Endodermal cell (in vitro differentiated cells): ENCODE measurements at regions not wholly inside any gene's neighbourhood (a gene's known extent, or its start where the extent isn't known, plus 50 kb on each side); places are given as distances from the start of the nearest gene placed in this dataset.

Experiments
- DNase-seq: peaks from one replicate; pipeline ENCODE4 v3.0.0-alpha.2; 2017
- H3K27ac ChIP-seq: 2 replicates; pipeline ENCODE4 v1.5.1; 2013; ENCODE audit warnings: mild to moderate bottlenecking, low read depth, low read length, moderate library complexity
- H3K27me3 ChIP-seq: 2 replicates; pipeline ENCODE4 v1.6.1; 2013; ENCODE audit warnings: mild to moderate bottlenecking, low read length, moderate library complexity; ENCODE audit not compliant: insufficient read depth, control insufficient read depth, poor library complexity, severe bottlenecking
- H3K36me3 ChIP-seq: 2 replicates; pipeline ENCODE4 v1.7.0; 2013; ENCODE audit warnings: mild to moderate bottlenecking, low read length, moderate library complexity; ENCODE audit not compliant: control insufficient read depth, insufficient read depth
- H3K4me1 ChIP-seq: one replicate; pipeline ENCODE4 v1.7.0; 2013; ENCODE audit warnings: low read length; ENCODE audit not compliant: control insufficient read depth, insufficient read depth
- H3K4me3 ChIP-seq: 2 replicates; pipeline ENCODE4 v1.5.1; 2013; ENCODE audit warnings: mild to moderate bottlenecking, low read length, moderate library complexity
- H3K9ac ChIP-seq: 2 replicates; pipeline ENCODE4 v1.6.1; 2013; ENCODE audit warnings: mild to moderate bottlenecking, low read length, moderate library complexity; ENCODE audit not compliant: poor library complexity, severe bottlenecking; ENCODE audit errors: extremely low read depth
- H3K9me3 ChIP-seq: 2 replicates; pipeline ENCODE4 v1.6.1; 2013; ENCODE audit warnings: mild to moderate bottlenecking, low read length, moderate library complexity; ENCODE audit not compliant: control insufficient read depth
- H3K27ac Mint-ChIP-seq: 2 replicates; pipeline ENCODE4 v1.8.0; 2020; ENCODE audit warnings: mixed read lengths
- H3K27me3 Mint-ChIP-seq: 2 replicates; pipeline ENCODE4 v1.8.0; 2021; ENCODE audit warnings: mild to moderate bottlenecking, mixed read lengths; ENCODE audit not compliant: insufficient read depth
- H3K36me3 Mint-ChIP-seq: 2 replicates; pipeline ENCODE4 v1.8.0; 2020; ENCODE audit warnings: low read depth, mixed read lengths
- H3K4me1 Mint-ChIP-seq: 2 replicates; pipeline ENCODE4 v1.8.0; 2020; ENCODE audit warnings: mixed read lengths
- H3K4me3 Mint-ChIP-seq: 2 replicates; pipeline ENCODE4 v1.8.0; 2020; ENCODE audit warnings: mild to moderate bottlenecking, moderate library complexity, mixed read lengths
- H3K9me3 Mint-ChIP-seq: 2 replicates; pipeline ENCODE4 v1.8.0; 2020; ENCODE audit warnings: mild to moderate bottlenecking, mixed read lengths
- WGBS, 2 experiments: methylation state at CpG; one replicate each; pipeline versions ENCODE4 v1.1.5 to v1.1.7; 2013; ENCODE audit warnings: missing lambda C conversion rate in 2 of 2, mixed read lengths in 1 of 2; ENCODE audit not compliant: insufficient coverage in 1 of 2, insufficient read length in 1 of 2; 5-methylcytosine and 5-hydroxymethylcytosine counted together
- TF ChIP-seq, protein P1 (sequence below): fragments of 200-600 bp; sonication (generic); conservative IDR thresholded peaks from 2 replicates; pipeline ENCODE4 v1.5.0; 2021; ENCODE audit warnings: antibody characterized with exemption, mild to moderate bottlenecking

- Histone ChIP-seq H3K4me3 (peak overlapping the region; percentile 62), H3K4me1 (no peaks in the 10 kb centered on the region), H3K9me3 (peaks cover 10% of the 10 kb centered on the region), H3K36me3 (no peaks in the 10 kb centered on the region), H3K27me3 (no peaks in the 10 kb centered on the region), H3K27ac (no peak overlapping the region), H3K9ac (no peak overlapping the region)
- no peak overlapping the region for H3K27ac Mint-ChIP-seq
- peaks cover 18% of the 10 kb centered on the region for H3K9me3 Mint-ChIP-seq
- peaks cover 3% of the 10 kb centered on the region for H3K36me3 Mint-ChIP-seq
- TF ChIP-seq, protein P1, sequence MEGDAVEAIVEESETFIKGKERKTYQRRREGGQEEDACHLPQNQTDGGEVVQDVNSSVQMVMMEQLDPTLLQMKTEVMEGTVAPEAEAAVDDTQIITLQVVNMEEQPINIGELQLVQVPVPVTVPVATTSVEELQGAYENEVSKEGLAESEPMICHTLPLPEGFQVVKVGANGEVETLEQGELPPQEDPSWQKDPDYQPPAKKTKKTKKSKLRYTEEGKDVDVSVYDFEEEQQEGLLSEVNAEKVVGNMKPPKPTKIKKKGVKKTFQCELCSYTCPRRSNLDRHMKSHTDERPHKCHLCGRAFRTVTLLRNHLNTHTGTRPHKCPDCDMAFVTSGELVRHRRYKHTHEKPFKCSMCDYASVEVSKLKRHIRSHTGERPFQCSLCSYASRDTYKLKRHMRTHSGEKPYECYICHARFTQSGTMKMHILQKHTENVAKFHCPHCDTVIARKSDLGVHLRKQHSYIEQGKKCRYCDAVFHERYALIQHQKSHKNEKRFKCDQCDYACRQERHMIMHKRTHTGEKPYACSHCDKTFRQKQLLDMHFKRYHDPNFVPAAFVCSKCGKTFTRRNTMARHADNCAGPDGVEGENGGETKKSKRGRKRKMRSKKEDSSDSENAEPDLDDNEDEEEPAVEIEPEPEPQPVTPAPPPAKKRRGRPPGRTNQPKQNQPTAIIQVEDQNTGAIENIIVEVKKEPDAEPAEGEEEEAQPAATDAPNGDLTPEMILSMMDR = no peak
- peaks cover 3% of the 10 kb centered on the region for H3K4me1 Mint-ChIP-seq
- WGBS, 2 experiments = 94 to 98% methylated on average over 10 of the region's 10 CpGs
- no peak overlapping the region for H3K4me3 Mint-ChIP-seq
- DNase-seq = no peak
- H3K27me3 Mint-ChIP-seq = no peaks in the 10 kb centered on the region
Measured at GRCh38 chr1:187074445-187075048, 245.8 kb downstream of the PLA2G4A start.

DNA sequence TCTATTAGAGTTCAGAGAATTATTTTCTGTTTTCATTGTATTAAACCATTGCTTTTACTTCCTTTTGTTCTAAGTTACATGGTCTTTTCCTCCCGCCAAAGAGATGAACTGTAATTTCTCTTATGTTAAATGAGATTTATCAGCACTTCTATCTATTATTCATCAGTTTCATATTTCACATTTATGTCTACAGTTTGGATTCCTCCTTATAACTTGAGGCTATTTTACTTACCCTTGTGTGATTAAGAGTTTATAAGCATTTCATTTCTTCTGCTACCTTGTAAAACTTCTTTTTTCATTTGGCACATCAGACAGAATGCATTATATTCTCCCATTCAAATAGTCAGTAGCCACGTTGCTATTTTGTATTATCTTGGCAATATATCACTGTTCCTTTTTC lies 248.2 kb downstream of the PLA2G4A start:
- H3K36me3 Mint-ChIP-seq = peaks cover 3% of the 10 kb centered on the region
- H3K4me3 Mint-ChIP-seq = no peak overlapping the region
- Histone ChIP-seq H3K4me1 (no peaks in the 10 kb centered on the region), H3K27me3 (no peaks in the 10 kb centered on the region), H3K36me3 (no peaks in the 10 kb centered on the region), H3K9ac (no peak overlapping the region), H3K27ac (no peak overlapping the region), H3K4me3 (no peak overlapping the region), H3K9me3 (peaks cover 10% of the 10 kb centered on the region)
- no peak overlapping the region for H3K27ac Mint-ChIP-seq
- TF ChIP-seq, protein P1 = no peak
- H3K27me3 Mint-ChIP-seq = no peaks in the 10 kb centered on the region
- no peak for DNase-seq
- no peaks in the 10 kb centered on the region for H3K4me1 Mint-ChIP-seq
- peaks cover 18% of the 10 kb centered on the region for H3K9me3 Mint-ChIP-seq
- WGBS, 2 experiments = 86% methylated on average over 2 of the region's 2 CpGs; no CpG with 5 or more reads in 1 of the 2 experiments

DNA sequence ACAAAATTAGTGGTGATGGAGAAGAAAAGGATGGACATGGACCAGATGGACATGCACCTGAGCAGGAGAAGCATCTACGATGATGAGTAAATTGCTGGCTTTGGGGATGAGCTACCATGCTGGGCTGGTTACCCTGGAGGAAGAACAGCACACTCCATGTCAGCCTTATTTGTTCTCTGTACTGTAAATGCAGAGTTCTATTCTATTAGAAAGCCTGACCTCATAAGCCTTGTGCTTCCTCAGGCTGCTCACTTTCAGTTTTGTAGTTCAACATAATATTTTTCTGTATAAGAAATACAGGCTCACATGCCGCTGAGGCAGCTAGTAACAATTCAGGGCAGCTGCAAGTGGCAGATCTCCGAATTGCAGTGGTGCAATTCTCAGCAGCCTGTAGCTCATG lies 249.6 kb downstream of the PLA2G4A start:
- TF ChIP-seq, protein P1 = no peak
- Mint-ChIP-seq H3K36me3 (peaks cover 1% of the 10 kb centered on the region), H3K4me1 (no peaks in the 10 kb centered on the region), H3K9me3 (peaks cover 10% of the 10 kb centered on the region), H3K27ac (no peak overlapping the region), H3K27me3 (no peaks in the 10 kb centered on the region), H3K4me3 (no peak overlapping the region)
- Histone ChIP-seq H3K36me3 (no peaks in the 10 kb centered on the region), H3K9me3 (peaks cover 10% of the 10 kb centered on the region), H3K9ac (no peak overlapping the region), H3K4me1 (no peaks in the 10 kb centered on the region), H3K4me3 (no peak overlapping the region), H3K27ac (no peak overlapping the region), H3K27me3 (no peaks in the 10 kb centered on the region)
- no peak for DNase-seq
- 85 to 92% methylated on average over 2 to 3 of the region's 3 CpGs for WGBS, 2 experiments
